HG03159 (cell line): ENCODE measurements at regions not wholly inside any gene's neighbourhood (a gene's known extent, or its start where the extent isn't known, plus 50 kb on each side); places are given as distances from the start of the nearest gene placed in this dataset.
"Not testable (repeated sequence)": the region's sequence is repeated elsewhere in the genome, so short reads cannot be mapped to it uniquely, and the experiment has no call there.

Experiments used
- ATAC-seq: cut with Tn5 transposase; IDR thresholded peaks from one replicate; pipeline ENCODE4 v1.9.1; 2021; ENCODE audit warnings: mild to moderate bottlenecking, moderate library complexity; ENCODE audit not compliant: unreplicated experiment

- ATAC-seq, result no peak
Measured at GRCh38 chr13:76829572-76830327, 56.5 kb downstream of the KCTD12 start.

GRCh38 chr13:76828316-76828741, 57.9 kb downstream of the KCTD12 start:
- ATAC-seq, result peak; percentile 89

GRCh38 chr13:76826527-76826926, 59.7 kb downstream of the KCTD12 start:
- no peak for ATAC-seq

GRCh38 chr13:76825430-76825829, 60.8 kb downstream of the KCTD12 start:
- ATAC-seq, result no peak

GRCh38 chr13:76823969-76824368, 62.2 kb downstream of the KCTD12 start:
- ATAC-seq, result no peak

- no peak for ATAC-seq
Measured at GRCh38 chr13:76822698-76823267, 63.4 kb downstream of the KCTD12 start.

GRCh38 chr13:76821222-76821621, 65.0 kb downstream of the KCTD12 start:
- ATAC-seq, result not testable (repeated sequence)

- ATAC-seq, result no peak
Measured at GRCh38 chr13:76820759-76821158, 65.4 kb downstream of the KCTD12 start.

GRCh38 chr13:76816394-76816793, 69.8 kb downstream of the KCTD12 start:
- ATAC-seq, result no peak

- no peak for ATAC-seq
Measured at GRCh38 chr13:76815344-76815743, 70.9 kb downstream of the KCTD12 start.

- ATAC-seq, result no peak
Measured at GRCh38 chr13:76813891-76814290, 72.3 kb downstream of the KCTD12 start.

- ATAC-seq, result no peak
Measured at GRCh38 chr13:76813000-76813691, 73.1 kb downstream of the KCTD12 start.

- ATAC-seq, result no peak
Measured at GRCh38 chr13:76812206-76812897, 73.9 kb downstream of the KCTD12 start.

GRCh38 chr13:76809389-76809788, 76.8 kb downstream of the KCTD12 start:
- no peak for ATAC-seq

GRCh38 chr13:76808927-76809326, 77.3 kb downstream of the KCTD12 start:
- no peak for ATAC-seq

GRCh38 chr13:76804801-76805200, 81.4 kb downstream of the KCTD12 start:
- no peak for ATAC-seq

- no peak for ATAC-seq
Measured at GRCh38 chr13:76803831-76804230, 82.4 kb downstream of the KCTD12 start.

- no peak for ATAC-seq
Measured at GRCh38 chr13:76800943-76801342, 85.3 kb downstream of the KCTD12 start.

GRCh38 chr13:76799696-76800095, 86.5 kb downstream of the KCTD12 start:
- peak; percentile 78 for ATAC-seq

GRCh38 chr13:76798037-76798436, 88.2 kb downstream of the KCTD12 start:
- no peak for ATAC-seq

- no peak for ATAC-seq
Measured at GRCh38 chr13:76797361-76797760, 88.8 kb downstream of the KCTD12 start.
